Spleen (tissue), 7 donors: ENCODE measurements at regions not wholly inside any gene's neighbourhood (a gene's known extent, or its start where the extent isn't known, plus 50 kb on each side); places are given as distances from the start of the nearest gene placed in this dataset.

Experiments used
- CTCF ChIP-seq, 11 experiments: fragments of 200-600 bp in 7 of 11; fragments of 450-650 bp in 4 of 11; sonication (generic) in 4 of 11; IDR thresholded peaks in 8 of 11; conservative IDR thresholded peaks in 3 of 11; 1 replicate in 7 of 11; 2 replicates in 4 of 11; pipeline versions ENCODE4 v1.4.0 to v1.8.0; 2016 to 2021; ENCODE audit warnings: antibody characterized with exemption in 11 of 11, inconsistent platforms in 4 of 11, mild to moderate bottlenecking in 1 of 11
- POLR2A ChIP-seq, 3 donors: fragments of 450-650 bp; IDR thresholded peaks; one replicate each; pipeline ENCODE4 v1.5.1; 2017; ENCODE audit warnings: antibody characterized with exemption in 3 of 3, mild to moderate bottlenecking in 1 of 3
- POLR2AphosphoS5 ChIP-seq, 3 donors: sonication (generic); formaldehyde crosslinking; IDR thresholded peaks; one replicate each; pipeline ENCODE4 v1.5.1; 2017; ENCODE audit warnings: antibody characterized with exemption in 3 of 3
- donor health status: DM: no; HTN: no; CAD: no; lungs with moderate emphysema.
- donor health status: DM: no; HTN: no; CAD: no.
- donor health status: DM: no; HTN: no; CAD: no.

- TF ChIP-seq CTCF (IDR thresholded peaks at IDR 0.05 in 8 of 11, conservative IDR thresholded peaks at IDR 0.05 in 3 of 11) (no peak), POLR2A (IDR thresholded peaks at IDR 0.05) (no peak), POLR2AphosphoS5 (IDR thresholded peaks at IDR 0.05) (no peak)
These were observed 555.5 kb upstream of the CYLC2 start for GRCh38 chr9:102439583-102439982.
